ENCODE measurements at regions not wholly inside any gene's neighbourhood (a gene's known extent, or its start where the extent isn't known, plus 50 kb on each side); places are given as distances from the start of the nearest gene placed in this dataset.
"Not testable (repeated sequence)": the region's sequence is repeated elsewhere in the genome, so short reads cannot be mapped to it uniquely, and the experiment has no call there.

DNA sequence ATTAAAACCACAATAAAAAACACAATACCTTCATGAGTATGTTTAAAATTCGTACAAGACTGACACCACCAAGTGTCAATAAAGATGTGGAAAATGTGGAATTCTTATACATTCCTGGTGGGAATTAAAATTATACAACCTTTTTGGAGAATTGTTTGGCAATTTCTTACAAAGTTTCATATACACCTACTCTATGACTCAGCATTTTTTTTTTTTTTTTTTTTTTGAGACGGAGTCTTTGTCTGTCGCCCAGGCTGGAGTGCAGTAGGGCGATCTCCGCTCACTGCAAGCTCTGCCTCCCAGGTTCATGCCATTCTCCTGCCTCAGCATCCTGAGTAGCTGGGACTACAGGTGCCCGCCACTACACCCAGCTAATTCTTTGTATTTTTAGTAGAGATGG lies 212.5 kb upstream of the PIEZO2 start:
- H3K79me2 ChIP-seq (ENCODE audit: insufficient read depth, low read length); H3K4me2 ChIP-seq (ENCODE audit: low read length); H2AFZ ChIP-seq (ENCODE audit: low read depth, low read length, poor library complexity, severe bottlenecking); H3K27me3 ChIP-seq (ENCODE audit: insufficient read depth, low read length); ATAC-seq; H4K20me1 ChIP-seq (ENCODE audit: insufficient read depth); H3K4me3 ChIP-seq (replicated peaks in 1 of 2; ENCODE audit: low read depth in 1 of 2, low read length in 2 of 2); H3K36me3 ChIP-seq (ENCODE audit: control insufficient read depth in 1 of 2, insufficient read depth in 2 of 2, low read length in 2 of 2); H3K4me1 ChIP-seq (ENCODE audit: control insufficient read depth in 1 of 2, insufficient read depth in 2 of 2, low read length in 2 of 2); CTCF ChIA-PET; H3K9me3 ChIP-seq (ENCODE audit: control insufficient read depth in 1 of 2, insufficient read depth in 1 of 2, low read depth in 1 of 2, low read length in 2 of 2); POLR2A ChIA-PET; H3K27ac ChIP-seq (ENCODE audit: low read depth, low read length); RAD21 ChIA-PET (ENCODE audit: low non-redundant PET in 1 of 2, low total read pairs in 2 of 2, uncharacterized antibody in 2 of 2, unreplicated experiment in 2 of 2); H3K9ac ChIP-seq (ENCODE audit: low read length); DNase-seq (ENCODE audit: low read depth, low spot score); BruUV-seq (replicated peaks); H3K9me2 ChIP-seq (ENCODE audit: insufficient read depth): not testable (repeated sequence)
- intact Hi-C loops (cut with micrococcal nuclease): loop anchor here (10.0 kb wide), 1 partner anchor 63 kb away; no protein-coding TSS in a partner anchor

DNA sequence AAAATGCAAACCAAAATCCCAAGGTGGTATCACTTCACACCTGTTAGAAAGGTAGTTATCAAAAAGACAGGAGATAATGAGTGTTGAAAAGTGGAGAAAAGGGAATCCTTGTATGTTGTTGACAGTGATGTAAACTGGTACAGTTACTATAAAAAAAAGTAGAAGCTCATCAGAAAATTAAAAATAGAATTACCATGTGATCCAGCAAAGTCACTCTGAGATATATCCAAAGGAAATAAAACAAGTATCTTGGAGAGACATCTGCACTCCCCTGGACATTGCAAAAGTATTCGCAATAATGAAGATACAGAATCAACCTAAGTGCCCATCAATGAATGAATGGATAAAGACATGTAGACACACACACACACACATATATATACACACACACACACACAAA lies 208.3 kb upstream of the PIEZO2 start:
- CTCF ChIA-PET: no interaction called here
- H3K9ac ChIP-seq (ENCODE audit: low read length): no peak overlapping the region
- RAD21 ChIA-PET (ENCODE audit: low non-redundant PET in 1 of 2, low total read pairs in 2 of 2, uncharacterized antibody in 2 of 2, unreplicated experiment in 2 of 2): no interaction called here
- TF ChIP-seq SP1 (IDR thresholded peaks at IDR 0.05; ENCODE audit: low read depth): no peak
- H3K79me2 ChIP-seq (ENCODE audit: insufficient read depth, low read length): no peaks in the 10 kb centered on the region
- no peaks in the 10 kb centered on the region for H3K9me2 ChIP-seq (ENCODE audit: insufficient read depth)
- H3K36me3 ChIP-seq (ENCODE audit: control insufficient read depth in 1 of 2, insufficient read depth in 2 of 2, low read length in 2 of 2): no peaks in the 10 kb centered on the region
- no peaks in the 10 kb centered on the region for H3K9me3 ChIP-seq (ENCODE audit: control insufficient read depth in 1 of 2, insufficient read depth in 1 of 2, low read depth in 1 of 2, low read length in 2 of 2)
- no peaks in the 10 kb centered on the region; the same call in 1 of the 2 replicates for H3K27me3 ChIP-seq (ENCODE audit: insufficient read depth, low read length)
- H3K4me1 ChIP-seq (ENCODE audit: control insufficient read depth in 1 of 2, insufficient read depth in 2 of 2, low read length in 2 of 2): no peaks in the 10 kb centered on the region
- no peak overlapping the region for H3K4me2 ChIP-seq (ENCODE audit: low read length)
- no peak for ATAC-seq
- POLR2A ChIA-PET: no interaction called here
- no peak for DNase-seq (ENCODE audit: low read depth, low spot score)
- intact Hi-C loops (cut with micrococcal nuclease): no loop called here
- H4K20me1 ChIP-seq (ENCODE audit: insufficient read depth): no peaks in the 10 kb centered on the region
- no peak overlapping the region for H3K27ac ChIP-seq (ENCODE audit: low read depth, low read length)
- BruUV-seq (replicated peaks): no TSS peak
- H3K4me3 ChIP-seq (replicated peaks in 1 of 2; ENCODE audit: low read depth in 1 of 2, low read length in 2 of 2): no peak overlapping the region
- H2AFZ ChIP-seq (ENCODE audit: low read depth, low read length, poor library complexity, severe bottlenecking): no peak overlapping the region

DNA sequence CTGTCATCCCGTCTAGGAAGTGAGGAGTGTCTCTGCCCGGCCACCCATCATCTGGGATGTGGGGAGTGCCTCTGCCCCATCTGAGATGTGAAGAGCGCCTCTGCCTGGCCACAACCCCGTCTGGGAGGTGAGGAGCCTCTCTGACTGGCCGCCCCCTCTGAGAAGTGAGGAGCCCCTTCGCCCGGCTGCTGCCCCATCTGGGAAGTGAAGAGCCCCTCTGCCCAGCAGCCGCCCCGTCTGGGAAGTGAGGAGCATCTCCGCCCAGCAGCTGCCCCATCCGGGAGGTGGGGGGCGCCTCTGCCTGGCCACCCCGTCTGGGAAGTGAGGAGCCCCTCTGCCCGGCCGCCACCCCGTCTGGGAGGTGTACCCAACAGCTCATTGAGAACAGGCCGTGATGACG lies 195.2 kb upstream of the PIEZO2 start:
- H4K20me1 ChIP-seq (ENCODE audit: insufficient read depth); RAD21 ChIA-PET (ENCODE audit: low non-redundant PET in 1 of 2, low total read pairs in 2 of 2, uncharacterized antibody in 2 of 2, unreplicated experiment in 2 of 2); DNase-seq (ENCODE audit: low read depth, low spot score); H3K9me2 ChIP-seq (ENCODE audit: insufficient read depth); intact Hi-C loops (cut with micrococcal nuclease); ATAC-seq; POLR2A ChIA-PET; H2AFZ ChIP-seq (ENCODE audit: low read depth, low read length, poor library complexity, severe bottlenecking); BruUV-seq (replicated peaks); H3K27ac ChIP-seq (ENCODE audit: low read depth, low read length); H3K4me2 ChIP-seq (ENCODE audit: low read length); H3K9me3 ChIP-seq (ENCODE audit: control insufficient read depth in 1 of 2, insufficient read depth in 1 of 2, low read depth in 1 of 2, low read length in 2 of 2); H3K79me2 ChIP-seq (ENCODE audit: insufficient read depth, low read length); H3K36me3 ChIP-seq (ENCODE audit: control insufficient read depth in 1 of 2, insufficient read depth in 2 of 2, low read length in 2 of 2); H3K27me3 ChIP-seq (ENCODE audit: insufficient read depth, low read length); CTCF ChIA-PET; H3K4me1 ChIP-seq (ENCODE audit: control insufficient read depth in 1 of 2, insufficient read depth in 2 of 2, low read length in 2 of 2); H3K4me3 ChIP-seq (replicated peaks in 1 of 2; ENCODE audit: low read depth in 1 of 2, low read length in 2 of 2); H3K9ac ChIP-seq (ENCODE audit: low read length): not testable (repeated sequence)

Data from HCT116 (cell line).